ENCODE measurements at regions not wholly inside any gene's neighbourhood (a gene's known extent, or its start where the extent isn't known, plus 50 kb on each side); places are given as distances from the start of the nearest gene placed in this dataset.
A peak's percentile ranks its signal among the peaks of the same experiment; 100 is the strongest.

- ATAC-seq, result no peak
- no peak overlapping the region for H3K4me3 ChIP-seq
- intact Hi-C loops (cut with DNase I), result no loop called here
- H3K27ac ChIP-seq, result no peak overlapping the region
- no peaks in the 10 kb centered on the region for H3K36me3 ChIP-seq
- WGBS, 4 donors, result 67 to 81% (median 73%) methylated on average over 2 of the region's 2 CpGs
- peaks cover 0 to 7% (median 0%) of the 10 kb centered on the region in 12 donors for H3K9me3 ChIP-seq
- no peak for TF ChIP-seq CTCF (IDR thresholded peaks at IDR 0.05)
- no peak for TF ChIP-seq POLR2A (IDR thresholded peaks at IDR 0.05)
- DNase-seq, result no peak
- H3K27me3 ChIP-seq, result no peaks in the 10 kb centered on the region
- H3K4me1 ChIP-seq, result no peaks in the 10 kb centered on the region
Measured at GRCh38 chr7:126157391-126157790, 1095.3 kb downstream of the GRM8 start.

- Histone ChIP-seq H3K27me3 (no peaks in the 10 kb centered on the region), H3K36me3 (no peaks in the 10 kb centered on the region), H3K4me3 (no peak overlapping the region), H3K27ac (no peak overlapping the region), H3K9me3 (no peaks in the 10 kb centered on the region), H3K4me1 (no peaks in the 10 kb centered on the region)
- TF ChIP-seq POLR2A (IDR thresholded peaks at IDR 0.05), result no peak
- TF ChIP-seq CTCF (IDR thresholded peaks at IDR 0.05), result no peak
- ATAC-seq, result no peak
- no peak for DNase-seq
- intact Hi-C loops (cut with DNase I), result no loop called here
- WGBS, 4 donors, result 48 to 74% (median 60%) methylated on average over 2 of the region's 2 CpGs
Measured at GRCh38 chr7:126150278-126150958, 1102.3 kb downstream of the GRM8 start.

- Histone ChIP-seq H3K27me3 (no peaks in the 10 kb centered on the region), H3K4me1 (no peaks in the 10 kb centered on the region), H3K4me3 (no peak overlapping the region), H3K9me3 (no peaks in the 10 kb centered on the region), H3K36me3 (no peaks in the 10 kb centered on the region), H3K27ac (no peak overlapping the region)
- ATAC-seq, result peak in 3 of 4 donors; percentile 36 to 83 (median 62)
- intact Hi-C loops (cut with DNase I), result no loop called here
- no peak for TF ChIP-seq CTCF (IDR thresholded peaks at IDR 0.05)
- peak in 1 of 5 donors; percentile 23 for DNase-seq
Measured at GRCh38 chr7:126140858-126141466, 1111.8 kb downstream of the GRM8 start.

GRCh38 chr7:126119981-126120380, 1132.8 kb downstream of the GRM8 start:
- no peaks in the 10 kb centered on the region for H3K9me3 ChIP-seq
- no peaks in the 10 kb centered on the region for H3K4me1 ChIP-seq
- TF ChIP-seq POLR2A (IDR thresholded peaks at IDR 0.05), result no peak
- TF ChIP-seq CTCF (IDR thresholded peaks at IDR 0.05), result no peak
- H3K36me3 ChIP-seq, result no peaks in the 10 kb centered on the region
- WGBS, 4 donors, result 40 to 60% (median 48%) methylated on average over 1 of the region's 1 CpG
- H3K27ac ChIP-seq, result no peak overlapping the region
- ATAC-seq (no peak), DNase-seq (no peak)
- H3K4me3 ChIP-seq, result no peak overlapping the region
- no peaks in the 10 kb centered on the region for H3K27me3 ChIP-seq
- intact Hi-C loops (cut with DNase I), result no loop called here
